T-helper 9 cell (primary cell): ENCODE measurements at regions not wholly inside any gene's neighbourhood (a gene's known extent, or its start where the extent isn't known, plus 50 kb on each side); places are given as distances from the start of the nearest gene placed in this dataset.
"Not testable (repeated sequence)": the region's sequence is repeated elsewhere in the genome, so short reads cannot be mapped to it uniquely, and the experiment has no call there.

Experiments
- DNase-seq: peaks from one replicate; pipeline ENCODE4 v3.0.0-alpha.2; 2020

GRCh38 chr21:5105939-5106708, 5415.3 kb upstream of the TPTE start:
- DNase-seq, result peak; percentile 17

DNA sequence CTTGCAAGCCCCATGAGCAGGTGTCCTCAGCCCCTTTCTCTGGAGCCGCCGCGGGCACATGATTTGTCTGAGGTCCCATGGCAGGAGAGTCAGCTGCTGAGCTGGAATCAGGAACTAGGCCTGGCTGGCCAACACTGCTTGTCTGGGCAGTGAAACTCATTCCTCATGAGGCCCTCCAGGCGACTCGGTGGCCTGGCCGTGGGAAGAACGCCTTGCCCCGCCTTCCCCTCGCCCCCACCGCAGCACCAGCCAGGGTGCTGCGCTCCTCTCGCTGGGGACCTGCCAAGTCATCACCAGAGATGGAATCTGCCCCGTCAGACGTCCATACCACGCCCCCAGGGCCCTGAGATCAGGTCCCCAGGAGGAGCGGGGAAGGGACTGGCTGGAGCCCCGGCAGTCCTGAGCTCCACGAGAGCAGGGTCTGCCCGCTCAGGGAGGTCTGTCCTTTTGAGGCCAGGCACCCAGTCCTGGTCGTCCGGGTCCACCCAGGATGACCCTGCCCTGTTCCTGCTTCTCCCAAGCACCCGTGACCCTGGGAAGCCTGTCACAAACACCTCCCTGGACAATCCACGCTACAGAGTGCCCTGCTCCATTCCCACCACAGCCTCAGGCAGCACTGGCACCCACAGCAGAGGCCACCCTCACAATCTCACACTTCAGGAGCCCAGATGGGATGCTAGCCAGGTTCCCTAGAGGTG, 5414.5 kb upstream of the TPTE start:
- DNase-seq, result not testable (repeated sequence)

DNA sequence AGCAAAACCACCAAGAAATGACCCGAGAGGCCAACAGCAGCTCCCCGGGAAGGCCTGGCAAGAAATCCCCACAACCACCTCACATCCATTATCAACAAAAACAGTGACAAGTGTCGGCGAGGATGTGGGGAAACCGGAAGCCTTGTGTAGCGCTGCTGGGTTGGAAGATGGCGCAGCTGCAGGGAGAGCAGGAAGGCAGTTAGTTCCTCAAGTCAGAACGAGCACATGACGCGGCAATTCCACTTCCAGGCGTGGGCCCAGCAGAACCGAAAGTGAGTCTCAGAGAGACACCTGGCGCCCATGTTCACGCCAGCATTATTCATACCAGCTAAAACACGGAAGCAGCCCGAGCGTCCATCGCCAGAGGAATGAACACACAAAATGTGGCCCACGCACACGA, 5413.7 kb upstream of the TPTE start:
- DNase-seq, result not testable (repeated sequence)

- DNase-seq, result not testable (repeated sequence)
Observed at GRCh38 chr21:5108048-5108775, 5413.2 kb upstream of the TPTE start.

- not testable (repeated sequence) for DNase-seq
Observed at GRCh38 chr21:5111197-5111596, 5410.2 kb upstream of the TPTE start.

- not testable (repeated sequence) for DNase-seq
Observed at GRCh38 chr21:5113092-5113491, 5408.3 kb upstream of the TPTE start.

DNA sequence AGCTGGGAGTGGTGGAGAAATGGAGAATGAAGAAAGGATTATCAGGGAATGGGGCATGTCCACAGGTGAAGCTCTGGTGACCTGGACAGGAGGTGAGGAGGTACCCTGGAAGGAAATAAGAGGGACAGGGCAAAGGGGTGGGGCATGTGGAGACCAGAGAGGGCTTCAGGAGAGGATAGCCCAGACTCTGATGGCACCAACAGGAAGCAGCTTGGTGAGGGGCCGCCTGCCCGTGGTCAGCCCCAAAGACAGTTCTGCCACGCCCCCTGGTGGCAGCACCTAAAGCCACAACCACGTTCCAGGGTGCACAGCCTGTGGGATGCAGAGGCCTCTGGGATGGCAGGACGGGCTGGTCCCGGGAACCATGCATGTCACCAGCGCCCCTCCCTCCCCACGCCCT, 5406.9 kb upstream of the TPTE start:
- DNase-seq, result not testable (repeated sequence)

DNA sequence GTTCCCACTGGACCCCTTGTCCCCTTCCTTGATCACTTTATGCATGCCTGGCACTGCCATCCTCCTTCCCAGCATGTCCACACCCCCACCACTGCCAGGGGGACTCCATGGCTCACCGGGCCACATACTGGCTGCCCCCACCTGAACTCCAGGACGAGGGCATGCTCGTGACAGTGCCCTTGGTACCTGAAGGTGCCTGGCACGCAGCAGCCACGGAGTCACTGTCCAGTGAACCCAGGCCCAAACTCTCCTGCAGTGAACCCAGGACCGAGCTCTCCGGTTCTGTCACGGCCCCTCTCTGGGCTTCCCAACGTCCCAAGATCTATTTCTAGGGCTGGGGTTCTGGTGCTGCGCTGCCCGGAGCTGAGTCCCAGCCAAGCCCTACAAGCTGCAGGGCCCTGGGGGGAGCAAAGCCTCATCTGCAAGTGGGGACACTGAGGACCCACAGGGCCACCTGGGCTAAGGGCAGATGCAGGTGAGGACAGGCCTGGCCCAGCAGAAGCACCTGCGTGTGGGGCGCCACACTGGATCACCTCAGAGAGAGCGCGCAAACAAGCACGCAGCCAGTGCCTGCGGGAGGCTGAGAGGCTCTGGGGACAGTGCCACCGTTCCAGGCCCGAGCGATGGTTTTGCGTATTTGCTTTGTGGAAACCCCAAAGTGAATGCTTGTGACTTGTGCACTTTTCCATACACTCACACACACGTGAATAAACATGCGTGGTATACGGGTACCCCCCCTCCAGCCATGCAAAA, 5406.3 kb upstream of the TPTE start:
- DNase-seq, result not testable (repeated sequence)

DNA sequence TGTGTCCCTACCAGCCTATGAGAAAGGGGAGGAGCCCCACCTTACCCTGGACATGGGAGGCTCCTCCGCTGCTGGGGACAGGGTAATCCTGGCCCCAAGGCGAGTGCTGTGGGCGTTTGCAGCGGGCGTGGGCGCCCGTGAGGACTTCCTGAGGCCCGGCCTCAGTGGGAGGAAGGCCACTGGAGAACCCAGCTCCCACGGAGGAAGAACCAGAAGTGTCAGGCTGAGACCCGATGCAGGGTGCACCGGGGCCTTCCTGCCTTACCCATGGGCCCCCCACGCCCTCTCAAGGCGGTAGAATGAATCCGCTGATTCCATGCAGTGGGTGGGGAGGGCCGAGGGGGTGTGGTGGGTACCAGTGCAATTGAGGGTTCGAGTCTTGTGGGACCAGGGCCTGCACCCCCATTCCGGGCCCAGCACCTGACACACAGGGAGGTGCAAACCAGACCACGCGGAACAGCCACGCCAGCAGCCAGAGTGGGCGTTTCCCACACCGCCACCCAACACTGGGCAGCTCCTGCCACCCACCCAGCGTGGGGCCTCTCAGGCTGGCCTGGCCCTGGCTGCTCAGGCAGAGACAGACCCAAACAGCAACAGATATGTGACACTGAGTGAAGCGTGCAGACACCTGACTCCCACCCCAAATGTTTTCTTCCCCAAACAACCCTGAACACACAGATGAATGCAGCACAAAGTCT, 5405.6 kb upstream of the TPTE start:
- DNase-seq, result not testable (repeated sequence)

DNA sequence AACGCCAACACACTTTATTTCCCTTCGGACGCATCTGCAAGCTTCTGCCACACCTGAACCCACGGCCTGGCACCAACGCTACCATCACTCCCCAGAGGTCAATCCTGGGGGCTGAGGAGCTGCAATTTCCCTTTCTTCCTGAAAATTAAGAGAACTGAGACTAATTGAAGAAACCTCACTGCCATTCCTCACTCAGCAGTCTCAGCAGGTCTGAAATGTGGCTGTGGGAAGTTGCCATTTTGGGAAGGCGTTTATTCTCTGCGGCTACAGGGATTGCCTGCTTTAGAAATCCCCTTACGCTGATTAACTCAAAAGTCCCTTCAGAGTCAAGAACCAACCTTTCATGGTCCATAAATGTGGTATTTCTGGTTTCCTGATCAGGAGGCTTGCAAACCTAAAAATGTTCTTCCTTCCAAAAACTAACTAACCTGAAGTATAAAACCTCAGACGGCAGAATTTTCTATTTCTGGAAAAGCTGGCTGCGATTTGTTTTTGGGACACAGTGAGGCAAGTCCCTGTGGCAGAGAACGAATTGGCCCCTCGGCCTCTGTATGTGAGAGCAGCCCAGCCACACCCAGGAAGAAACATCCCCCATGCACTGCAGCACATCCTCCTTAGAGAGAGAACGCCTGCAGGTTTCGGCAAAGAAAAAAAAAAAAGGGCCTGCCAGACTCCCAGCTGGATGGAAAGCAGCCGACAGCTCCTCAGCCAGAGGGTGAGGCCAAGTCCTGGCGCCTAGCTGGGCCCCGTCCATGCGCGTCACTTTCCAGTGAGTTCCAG, 5404.8 kb upstream of the TPTE start:
- not testable (repeated sequence) for DNase-seq

- DNase-seq, result not testable (repeated sequence)
Observed at GRCh38 chr21:5117135-5117534, 5404.2 kb upstream of the TPTE start.

GRCh38 chr21:5117666-5118295, 5403.6 kb upstream of the TPTE start:
- not testable (repeated sequence) for DNase-seq

GRCh38 chr21:5118296-5118679, 5403.1 kb upstream of the TPTE start:
- peak; percentile 47 for DNase-seq

DNA sequence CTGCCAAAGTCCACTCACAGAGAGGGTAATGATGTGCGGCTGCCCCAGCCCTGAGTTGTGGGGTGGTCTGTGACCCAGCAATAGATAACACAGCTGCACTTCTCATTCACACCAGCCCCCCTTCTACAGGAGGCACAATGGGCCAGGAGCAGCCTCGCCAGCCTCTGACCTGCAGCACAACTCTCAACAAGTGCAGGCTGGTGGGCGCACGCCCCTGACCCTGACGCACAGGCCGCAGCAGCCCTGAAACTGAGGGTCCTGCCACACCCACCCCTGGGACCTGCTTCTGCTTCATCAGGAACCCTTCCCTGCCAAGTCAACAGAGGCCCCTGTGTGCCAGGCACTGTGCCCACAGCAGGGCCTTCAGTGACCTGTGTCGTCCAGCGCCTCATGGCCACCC, 5402.2 kb upstream of the TPTE start:
- not testable (repeated sequence) for DNase-seq

GRCh38 chr21:5121399-5121798, 5400.0 kb upstream of the TPTE start:
- not testable (repeated sequence) for DNase-seq

DNA sequence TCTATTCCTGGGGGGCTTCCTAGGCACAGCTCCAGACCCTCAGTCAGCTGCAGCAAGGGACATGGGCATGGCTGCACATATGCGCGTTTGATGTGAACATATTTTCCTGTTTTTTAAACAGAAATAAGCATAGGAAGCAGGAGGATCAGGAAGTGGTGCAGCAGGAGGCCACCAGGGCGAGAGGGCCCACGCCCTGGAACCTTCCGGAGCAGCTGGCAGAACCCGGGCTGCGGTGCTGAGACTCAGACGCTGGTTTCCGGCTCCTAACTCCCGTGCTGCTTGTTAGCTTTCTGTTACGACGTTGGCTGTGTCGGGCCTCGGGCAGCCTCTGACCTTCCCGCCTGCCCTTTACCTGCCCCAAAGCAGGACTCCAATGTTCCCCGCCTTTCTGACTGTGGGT, 5399.5 kb upstream of the TPTE start:
- DNase-seq, result not testable (repeated sequence)

- peak; percentile 64 for DNase-seq
Observed at GRCh38 chr21:5123655-5124054, 5397.7 kb upstream of the TPTE start.

- DNase-seq, result peak; percentile 93
Observed at GRCh38 chr21:5128261-5128660, 5393.1 kb upstream of the TPTE start.

DNA sequence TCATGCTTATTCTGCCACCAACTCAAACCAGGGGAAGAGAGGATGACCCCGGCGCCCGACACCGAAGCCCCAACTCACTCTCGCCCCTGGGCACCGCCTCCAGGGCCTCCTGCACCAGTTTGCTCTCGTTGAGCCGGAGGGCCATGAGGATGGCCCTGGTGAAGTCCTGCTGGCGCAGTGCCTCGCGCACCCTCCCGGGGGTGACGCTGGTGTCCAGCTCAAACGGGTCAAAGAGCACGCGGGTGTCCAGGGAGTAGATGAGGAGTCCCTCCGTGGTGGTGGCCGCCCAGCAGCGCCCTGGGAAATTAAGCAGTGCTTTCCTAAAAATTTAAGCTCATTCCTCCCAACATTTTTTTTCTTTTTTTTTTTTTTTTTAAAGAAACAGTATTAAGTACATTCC, 5387.6 kb upstream of the TPTE start:
- DNase-seq, result not testable (repeated sequence)

- DNase-seq, result not testable (repeated sequence)
Observed at GRCh38 chr21:5136406-5136805, 5385.0 kb upstream of the TPTE start.

DNA sequence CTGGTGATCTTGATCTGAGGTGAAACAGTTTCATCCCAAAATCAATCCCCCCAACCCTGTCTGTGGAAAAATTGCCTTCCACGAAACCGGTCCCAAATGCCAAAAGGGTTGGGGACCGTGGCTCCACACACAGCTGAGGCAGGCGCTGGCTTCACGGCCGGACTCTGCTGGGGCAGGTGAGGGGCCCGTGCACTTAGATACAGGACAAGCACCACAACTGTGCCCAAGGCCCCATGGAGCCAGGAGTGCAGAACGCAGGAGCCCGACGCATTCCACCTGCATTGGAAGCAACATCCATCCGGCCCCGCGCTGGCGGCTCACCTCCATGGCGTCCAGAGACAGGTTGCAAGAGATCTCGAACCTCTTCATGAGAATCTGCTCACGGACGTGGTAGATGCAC, 5384.4 kb upstream of the TPTE start:
- not testable (repeated sequence) for DNase-seq
